Chondrocyte (in vitro differentiated cells): ENCODE measurements at regions not wholly inside any gene's neighbourhood (a gene's known extent, or its start where the extent isn't known, plus 50 kb on each side); places are given as distances from the start of the nearest gene placed in this dataset.

ENCODE experiments used
- DNase-seq: peaks from one replicate; pipeline ENCODE4 v3.0.0; 2021; ENCODE audit warnings: mixed read lengths, low spot score
- H3K27ac Mint-ChIP-seq: one replicate; pipeline ENCODE4 v1.8.0; 2021; ENCODE audit warnings: mild to moderate bottlenecking, moderate library complexity, mixed read lengths; ENCODE audit not compliant: unreplicated experiment
- H3K27me3 Mint-ChIP-seq: 2 replicates; pipeline ENCODE4 v1.8.0; 2021; ENCODE audit warnings: low read depth, mixed read lengths
- H3K36me3 Mint-ChIP-seq: 2 replicates; pipeline ENCODE4 v1.8.0; 2021; ENCODE audit warnings: low read depth, mixed read lengths
- H3K4me1 Mint-ChIP-seq: 2 replicates; pipeline ENCODE4 v1.8.0; 2021; ENCODE audit warnings: low read depth, mild to moderate bottlenecking, mixed read lengths
- H3K4me3 Mint-ChIP-seq: one replicate; pipeline ENCODE4 v1.8.0; 2021; ENCODE audit warnings: mild to moderate bottlenecking, moderate library complexity, mixed read lengths; ENCODE audit not compliant: unreplicated experiment
- H3K9me3 Mint-ChIP-seq: 2 replicates; pipeline ENCODE4 v1.8.0; 2021; ENCODE audit warnings: low read depth, mixed read lengths
- CTCF ChIP-seq: fragments of 200-600 bp; sonication (generic); IDR thresholded peaks from 2 replicates; pipeline ENCODE4 v1.5.0; 2021; ENCODE audit warnings: antibody characterized with exemption, mild to moderate bottlenecking, moderate library complexity

- DNase-seq = no peak
- Mint-ChIP-seq H3K27ac (no peak overlapping the region), H3K9me3 (no peaks in the 10 kb centered on the region), H3K27me3 (no peaks in the 10 kb centered on the region), H3K36me3 (no peaks in the 10 kb centered on the region), H3K4me3 (no peak overlapping the region), H3K4me1 (no peaks in the 10 kb centered on the region)
- no peak for TF ChIP-seq CTCF
Measured at GRCh38 chr7:132641238-132641637, 65.0 kb upstream of the PLXNA4 start.

GRCh38 chr7:132639983-132640382 lies 63.7 kb upstream of the PLXNA4 start:
- no peaks in the 10 kb centered on the region for H3K9me3 Mint-ChIP-seq
- TF ChIP-seq CTCF = no peak
- no peaks in the 10 kb centered on the region for H3K4me1 Mint-ChIP-seq

GRCh38 chr7:132638000-132638399 lies 61.7 kb upstream of the PLXNA4 start:
- Mint-ChIP-seq H3K4me3 (no peak overlapping the region), H3K36me3 (no peaks in the 10 kb centered on the region), H3K4me1 (no peaks in the 10 kb centered on the region), H3K27ac (no peak overlapping the region), H3K27me3 (peaks cover 4% of the 10 kb centered on the region), H3K9me3 (no peaks in the 10 kb centered on the region)
- no peak for TF ChIP-seq CTCF
- DNase-seq = no peak

More at GRCh38 chr7:132639983-132640382, 63.7 kb upstream of the PLXNA4 start:
- Mint-ChIP-seq H3K27ac (no peak overlapping the region), H3K27me3 (no peaks in the 10 kb centered on the region), H3K4me3 (no peak overlapping the region), H3K36me3 (no peaks in the 10 kb centered on the region)
- no peak for DNase-seq

GRCh38 chr7:132636581-132636980 lies 60.3 kb upstream of the PLXNA4 start:
- H3K4me1 Mint-ChIP-seq = no peaks in the 10 kb centered on the region
- no peak for DNase-seq
- H3K4me3 Mint-ChIP-seq = no peak overlapping the region
- H3K36me3 Mint-ChIP-seq = no peaks in the 10 kb centered on the region
- no peaks in the 10 kb centered on the region for H3K9me3 Mint-ChIP-seq
- H3K27ac Mint-ChIP-seq = no peak overlapping the region
- H3K27me3 Mint-ChIP-seq = peaks cover 4% of the 10 kb centered on the region
- TF ChIP-seq CTCF = no peak

- H3K4me1 Mint-ChIP-seq = no peaks in the 10 kb centered on the region
- H3K9me3 Mint-ChIP-seq = no peaks in the 10 kb centered on the region
- no peak overlapping the region for H3K4me3 Mint-ChIP-seq
- no peak for TF ChIP-seq CTCF
- no peak overlapping the region for H3K27ac Mint-ChIP-seq
- H3K36me3 Mint-ChIP-seq = no peaks in the 10 kb centered on the region
- H3K27me3 Mint-ChIP-seq = peaks cover 4% of the 10 kb centered on the region
- no peak for DNase-seq
Measured at GRCh38 chr7:132635127-132635526, 58.9 kb upstream of the PLXNA4 start.
